Astrocyte (in vitro differentiated cells and primary cell): ENCODE measurements at regions not wholly inside any gene's neighbourhood (a gene's known extent, or its start where the extent isn't known, plus 50 kb on each side); places are given as distances from the start of the nearest gene placed in this dataset.

ENCODE experiments used
- CTCF ChIP-seq: IDR thresholded peaks from 2 replicates; pipeline ENCODE4 v1.5.1; 2011; ENCODE audit warnings: low read depth, mild to moderate bottlenecking, inconsistent platforms, low read length, moderate library complexity; ENCODE audit not compliant: insufficient read depth
- EZH2 ChIP-seq: IDR thresholded peaks from 2 replicates; pipeline ENCODE4 v1.6.1; 2012; ENCODE audit warnings: mild to moderate bottlenecking, low read length, inconsistent platforms; ENCODE audit not compliant: insufficient read depth

DNA sequence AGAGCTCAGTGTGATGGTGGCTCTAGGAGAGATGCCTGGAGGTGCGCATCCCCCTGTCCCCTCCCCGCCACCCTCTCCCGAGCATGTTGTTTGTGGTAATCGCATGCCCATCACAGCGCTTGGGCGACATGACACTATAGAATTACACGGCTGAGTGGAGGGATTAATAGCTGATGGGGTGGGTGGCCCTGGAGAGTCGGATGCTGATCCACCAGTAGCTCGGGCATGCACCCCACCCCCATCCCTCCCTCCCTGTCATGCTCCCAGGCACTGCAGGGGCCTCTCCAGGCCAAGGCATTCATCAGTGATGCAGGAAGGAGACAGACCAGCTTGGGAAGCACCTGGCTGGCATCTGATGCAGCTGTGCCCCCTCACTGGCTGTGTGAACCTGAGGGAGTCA lies 159.0 kb upstream of the IGSF21 start:
- TF ChIP-seq CTCF, result no peak
- no peak for TF ChIP-seq EZH2
